Stimulated activated CD4-positive, alpha-beta T cell treated with anti-CD3 and anti-CD28 coated beads, TNF-alpha, amount 100 ng/mL, for 4 hours (primary cell): ENCODE measurements at regions not wholly inside any gene's neighbourhood (a gene's known extent, or its start where the extent isn't known, plus 50 kb on each side); places are given as distances from the start of the nearest gene placed in this dataset.

Source experiments
- DNase-seq, 3 experiments: peaks; one replicate each; pipeline ENCODE4 v3.0.0-alpha.2; 2020; ENCODE audit warnings: low read depth in 3 of 3

GRCh38 chr14:65320661-65321308, 91.7 kb upstream of the FUT8 start:
- DNase-seq: no peak

- DNase-seq: no peak
These were observed 91.1 kb upstream of the FUT8 start for GRCh38 chr14:65321370-65321875.

- DNase-seq: no peak
These were observed 83.0 kb upstream of the FUT8 start for GRCh38 chr14:65329481-65329880.

- no peak for DNase-seq
These were observed 82.6 kb upstream of the FUT8 start for GRCh38 chr14:65329911-65330310.

- no peak for DNase-seq
These were observed 82.1 kb upstream of the FUT8 start for GRCh38 chr14:65330416-65330815.

GRCh38 chr14:65331652-65332051, 80.9 kb upstream of the FUT8 start:
- DNase-seq: no peak

GRCh38 chr14:65332141-65332871, 80.2 kb upstream of the FUT8 start:
- no peak for DNase-seq

- DNase-seq: no peak
These were observed 78.4 kb upstream of the FUT8 start for GRCh38 chr14:65333943-65334687.

GRCh38 chr14:65334765-65335410, 77.6 kb upstream of the FUT8 start:
- DNase-seq: no peak

- no peak for DNase-seq
These were observed 77.1 kb upstream of the FUT8 start for GRCh38 chr14:65335411-65335947.

GRCh38 chr14:65336191-65336591, 76.3 kb upstream of the FUT8 start:
- peak in 2 of 3 experiments; percentile 24 to 25 for DNase-seq

GRCh38 chr14:65339866-65340265, 72.7 kb upstream of the FUT8 start:
- no peak for DNase-seq

- no peak for DNase-seq
These were observed 68.5 kb upstream of the FUT8 start for GRCh38 chr14:65344011-65344410.

- DNase-seq: no peak
These were observed 67.3 kb upstream of the FUT8 start for GRCh38 chr14:65345266-65345665.

- DNase-seq: no peak
These were observed 66.1 kb upstream of the FUT8 start for GRCh38 chr14:65346474-65346873.

- DNase-seq: no peak
These were observed 65.6 kb upstream of the FUT8 start for GRCh38 chr14:65346895-65347294.

GRCh38 chr14:65348137-65348536, 64.4 kb upstream of the FUT8 start:
- DNase-seq: no peak

GRCh38 chr14:65349100-65349499, 63.4 kb upstream of the FUT8 start:
- no peak for DNase-seq

- no peak for DNase-seq
These were observed 60.9 kb upstream of the FUT8 start for GRCh38 chr14:65351493-65352194.

GRCh38 chr14:65352964-65353530, 59.5 kb upstream of the FUT8 start:
- DNase-seq: no peak

GRCh38 chr14:65354131-65354530, 58.4 kb upstream of the FUT8 start:
- DNase-seq: no peak
